Hematopoietic multipotent progenitor cell treated with erythropoietin and hydrocortisone succinate and interleukin-3 and kit ligand, for 15 days (in vitro differentiated cells): ENCODE measurements at regions not wholly inside any gene's neighbourhood (a gene's known extent, or its start where the extent isn't known, plus 50 kb on each side); places are given as distances from the start of the nearest gene placed in this dataset.

Experiments used
- DNase-seq: peaks from one replicate; pipeline ENCODE4 v3.0.0-alpha.2; 2015; ENCODE audit warnings: low spot score

- no peak for DNase-seq
These were observed 64.0 kb upstream of the KLF6 start for GRCh38 chr10:3848775-3849635.

DNA sequence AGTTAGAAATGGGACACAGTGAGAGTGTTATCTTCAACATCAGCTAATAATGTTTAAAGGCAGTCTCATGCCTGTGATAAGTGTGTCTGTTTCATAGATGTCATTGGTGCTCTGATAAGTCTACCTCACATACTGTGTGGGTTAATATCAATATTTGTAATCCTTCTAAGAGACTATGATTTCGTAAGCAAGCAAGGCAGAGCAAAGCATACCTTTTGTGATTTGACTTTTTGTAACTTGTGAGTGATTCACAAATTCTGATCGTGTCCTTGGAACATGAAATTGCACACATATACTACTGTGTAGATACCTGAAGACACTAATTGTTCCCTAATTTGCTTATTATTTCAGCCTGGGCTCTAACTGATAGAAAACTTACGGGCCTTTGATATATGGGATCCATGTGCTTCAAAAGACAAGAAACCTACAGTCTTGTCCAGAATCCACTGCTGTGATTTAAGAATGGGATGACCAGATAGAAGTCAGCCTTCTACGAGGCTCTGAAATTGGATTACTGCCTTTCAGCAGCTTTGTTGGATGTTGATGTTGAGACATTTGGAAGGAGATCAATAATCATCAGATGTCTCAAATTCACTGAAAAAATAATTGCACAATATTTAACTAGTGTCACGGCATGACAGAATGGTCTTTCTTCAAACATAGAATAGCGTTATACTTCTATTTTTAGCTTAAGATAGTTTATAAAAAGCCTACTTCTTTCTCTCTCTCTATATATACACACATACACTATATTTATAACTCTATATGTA is 63.2 kb upstream of the KLF6 start:
- no peak for DNase-seq

GRCh38 chr10:3846736-3847135 is 61.7 kb upstream of the KLF6 start:
- DNase-seq: no peak

DNA sequence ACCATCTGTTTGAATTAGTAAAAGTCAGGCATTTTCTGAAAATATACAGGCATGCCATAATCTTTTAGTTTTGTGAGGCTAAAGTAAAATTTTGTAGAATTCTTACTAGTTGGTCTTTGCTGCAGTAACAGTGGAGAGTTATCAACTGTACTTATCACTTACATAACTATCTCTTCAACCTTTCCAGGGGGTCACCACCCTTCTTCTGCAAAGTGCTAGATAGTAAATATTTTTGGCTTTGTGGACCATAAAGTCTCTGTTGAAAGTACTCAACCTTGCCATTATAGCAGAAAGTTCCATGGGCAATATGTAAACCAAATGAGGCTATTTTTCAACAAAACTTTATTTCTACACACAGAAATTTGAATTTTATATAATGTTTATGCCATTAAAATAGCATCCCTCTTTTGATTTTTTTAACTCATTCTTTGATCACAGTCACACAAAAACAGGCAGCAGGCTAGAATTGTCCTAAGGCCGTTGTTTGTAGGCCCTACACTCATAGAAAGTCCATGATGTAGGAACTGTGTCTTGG is 59.5 kb upstream of the KLF6 start:
- peak; percentile 32 for DNase-seq

DNA sequence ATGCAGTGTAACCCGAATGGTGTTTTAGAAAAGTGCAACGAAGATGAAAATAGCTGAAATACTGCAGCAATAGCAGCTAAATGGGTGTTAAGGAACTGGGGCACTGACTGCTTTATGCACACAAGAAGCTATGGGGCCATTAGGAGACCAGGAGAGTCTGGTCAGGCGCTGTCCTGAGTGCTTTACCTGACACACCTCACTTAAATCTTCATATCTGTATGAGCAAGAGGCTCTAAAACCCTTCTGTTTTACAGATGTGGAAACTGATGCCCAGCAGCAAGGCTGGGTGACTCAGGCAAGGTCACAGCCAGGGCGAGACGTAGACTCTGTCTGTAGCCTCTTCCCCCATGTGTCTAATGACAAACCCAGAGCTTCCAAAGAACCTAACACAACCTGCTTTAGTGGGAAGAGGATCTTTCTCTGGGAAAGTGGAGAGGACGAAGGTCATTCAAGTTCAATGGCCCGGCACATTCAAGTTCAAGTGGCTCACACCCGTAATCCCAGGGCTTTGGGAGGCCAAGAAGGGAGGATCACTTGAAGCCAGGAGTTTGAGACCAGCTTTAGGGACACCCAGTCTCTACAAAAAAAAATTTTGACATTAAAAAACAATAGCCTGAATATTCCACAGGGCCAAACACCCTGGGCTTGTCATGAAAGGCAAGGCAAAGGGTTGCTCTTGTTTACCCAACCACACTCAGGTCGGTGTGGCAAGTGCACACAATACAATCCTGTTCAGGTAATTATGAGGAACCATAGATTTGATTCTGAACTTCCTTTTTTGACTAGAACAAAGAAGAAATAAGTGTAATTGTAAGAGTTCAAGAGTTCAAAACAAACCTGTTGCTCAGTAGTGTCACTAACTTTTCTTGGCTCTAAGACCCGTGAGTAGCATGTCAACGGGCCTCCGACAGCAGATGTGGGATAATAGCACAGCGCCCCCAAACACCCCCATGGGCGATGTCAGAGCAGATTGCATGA is 53.7 kb upstream of the KLF6 start:
- no peak for DNase-seq

DNA sequence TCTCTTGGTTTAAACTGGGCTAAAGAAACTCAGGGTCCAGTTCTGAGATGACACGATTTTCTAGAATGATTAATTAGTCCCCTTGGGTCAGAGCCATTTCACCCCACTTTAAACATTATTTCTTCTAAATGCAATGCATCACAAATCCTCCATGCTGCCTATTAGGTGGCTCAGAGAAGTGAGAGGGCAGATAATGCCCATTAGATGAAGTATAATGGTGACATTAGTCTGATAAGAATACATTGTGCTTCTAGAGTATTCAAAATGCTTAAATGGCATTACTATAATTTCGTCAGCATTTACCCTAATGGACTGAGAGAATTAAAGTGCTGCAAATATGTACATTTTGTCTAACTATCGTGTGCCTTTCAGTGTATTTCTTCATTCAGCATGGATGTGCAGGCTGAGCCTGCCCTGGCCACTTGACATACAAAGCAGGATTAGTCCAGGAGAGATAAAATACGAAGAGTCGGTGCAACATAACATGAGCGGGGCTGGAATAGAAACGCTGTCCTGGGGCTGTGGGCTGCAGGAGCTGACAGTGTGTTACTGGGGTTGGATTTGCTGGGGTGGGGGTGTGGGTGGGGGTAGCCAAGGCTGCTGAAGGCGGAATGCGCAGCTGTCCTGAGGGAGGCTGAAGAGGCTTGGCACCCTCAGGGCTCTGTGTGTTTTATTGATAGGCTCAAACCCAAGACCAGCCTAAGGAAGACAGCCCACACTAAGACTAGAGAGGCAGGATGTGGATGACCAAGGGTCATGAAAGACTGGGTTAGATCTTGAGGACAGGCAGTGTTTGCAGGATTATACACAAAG is 52.8 kb upstream of the KLF6 start:
- DNase-seq: no peak

- DNase-seq: no peak
These were observed 51.3 kb upstream of the KLF6 start for GRCh38 chr10:3836222-3836820.

- DNase-seq: no peak
These were observed 50.8 kb upstream of the KLF6 start for GRCh38 chr10:3835770-3836169.

GRCh38 chr10:3834947-3835346 is 49.9 kb upstream of the KLF6 start:
- DNase-seq: no peak
